Neutrophil (primary cell): ENCODE measurements at regions not wholly inside any gene's neighbourhood (a gene's known extent, or its start where the extent isn't known, plus 50 kb on each side); places are given as distances from the start of the nearest gene placed in this dataset.

ENCODE experiments used
- H3K27ac ChIP-seq: fragments of 200-600 bp; sonication (generic); 2 replicates; pipeline ENCODE4 v1.5.1; 2016; ENCODE audit warnings: mild to moderate bottlenecking, moderate library complexity
- H3K27me3 ChIP-seq: fragments of 200-600 bp; sonication (generic); 2 replicates; pipeline ENCODE4 v1.6.0; 2016; ENCODE audit warnings: mild to moderate bottlenecking
- H3K36me3 ChIP-seq: fragments of 200-600 bp; sonication (generic); 2 replicates; pipeline ENCODE4 v1.5.1; 2017
- H3K4me1 ChIP-seq, 2 experiments: fragments of 200-600 bp in 1 of 2; sonication (generic) in 1 of 2; 1 replicate in 1 of 2; 2 replicates in 1 of 2; pipeline versions ENCODE4 v1.5.1 to v1.6.1; 2013 to 2016; ENCODE audit warnings: low read depth in 1 of 2, low read length in 1 of 2, mild to moderate bottlenecking in 1 of 2, moderate library complexity in 1 of 2; ENCODE audit not compliant: control insufficient read depth in 1 of 2, insufficient read depth in 1 of 2
- H3K4me3 ChIP-seq, 2 experiments: fragments of 200-600 bp in 1 of 2; sonication (generic) in 1 of 2; 1 replicate in 1 of 2; 2 replicates in 1 of 2; pipeline ENCODE4 v1.5.1; 2013 to 2016; ENCODE audit warnings: low read depth in 1 of 2, low read length in 1 of 2, mild to moderate bottlenecking in 1 of 2, moderate library complexity in 1 of 2
- H3K9me3 ChIP-seq: fragments of 200-600 bp; sonication (generic); 2 replicates; pipeline ENCODE4 v1.5.1; 2016
- TF ChIP-seq, protein P1 (sequence below): fragments of 200-600 bp; sonication (generic); IDR thresholded peaks from 2 replicates; pipeline ENCODE4 v1.5.1; 2016; ENCODE audit warnings: antibody characterized with exemption

DNA sequence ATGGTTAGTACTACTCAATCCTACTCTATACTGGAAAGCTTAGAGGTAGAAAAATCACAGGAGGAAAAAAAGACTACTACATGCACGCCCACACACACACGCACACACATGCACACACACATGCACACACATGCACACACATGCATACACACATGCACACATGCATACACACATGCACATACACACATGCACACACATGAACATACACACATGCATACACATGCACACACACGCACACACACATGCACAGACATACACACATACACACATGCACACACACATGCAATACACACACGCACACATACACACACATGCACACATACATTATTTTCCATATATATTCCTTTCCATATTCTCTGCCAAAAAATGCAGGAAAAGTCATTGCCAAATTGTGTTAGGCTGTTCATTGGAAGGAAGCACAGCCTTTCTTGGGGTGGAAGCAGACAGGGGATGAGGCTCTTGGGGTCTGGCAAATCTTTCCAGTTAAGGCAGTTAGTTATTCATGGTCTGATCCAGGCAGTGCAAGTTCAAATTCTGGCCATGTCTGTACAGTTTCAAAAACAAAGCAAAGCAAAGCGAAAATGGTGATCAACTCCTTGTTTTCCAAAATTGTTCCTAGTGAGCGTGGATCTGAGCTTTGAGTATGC, 187.9 kb upstream of the EGFLAM start:
- Histone ChIP-seq H3K4me3 (no peak overlapping the region), H3K4me1 (no peaks in the 10 kb centered on the region), H3K27ac (no peak overlapping the region), H3K9me3 (no peaks in the 10 kb centered on the region), H3K27me3 (no peaks in the 10 kb centered on the region), H3K36me3 (no peaks in the 10 kb centered on the region)
- TF ChIP-seq, protein P1, sequence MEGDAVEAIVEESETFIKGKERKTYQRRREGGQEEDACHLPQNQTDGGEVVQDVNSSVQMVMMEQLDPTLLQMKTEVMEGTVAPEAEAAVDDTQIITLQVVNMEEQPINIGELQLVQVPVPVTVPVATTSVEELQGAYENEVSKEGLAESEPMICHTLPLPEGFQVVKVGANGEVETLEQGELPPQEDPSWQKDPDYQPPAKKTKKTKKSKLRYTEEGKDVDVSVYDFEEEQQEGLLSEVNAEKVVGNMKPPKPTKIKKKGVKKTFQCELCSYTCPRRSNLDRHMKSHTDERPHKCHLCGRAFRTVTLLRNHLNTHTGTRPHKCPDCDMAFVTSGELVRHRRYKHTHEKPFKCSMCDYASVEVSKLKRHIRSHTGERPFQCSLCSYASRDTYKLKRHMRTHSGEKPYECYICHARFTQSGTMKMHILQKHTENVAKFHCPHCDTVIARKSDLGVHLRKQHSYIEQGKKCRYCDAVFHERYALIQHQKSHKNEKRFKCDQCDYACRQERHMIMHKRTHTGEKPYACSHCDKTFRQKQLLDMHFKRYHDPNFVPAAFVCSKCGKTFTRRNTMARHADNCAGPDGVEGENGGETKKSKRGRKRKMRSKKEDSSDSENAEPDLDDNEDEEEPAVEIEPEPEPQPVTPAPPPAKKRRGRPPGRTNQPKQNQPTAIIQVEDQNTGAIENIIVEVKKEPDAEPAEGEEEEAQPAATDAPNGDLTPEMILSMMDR: no peak

DNA sequence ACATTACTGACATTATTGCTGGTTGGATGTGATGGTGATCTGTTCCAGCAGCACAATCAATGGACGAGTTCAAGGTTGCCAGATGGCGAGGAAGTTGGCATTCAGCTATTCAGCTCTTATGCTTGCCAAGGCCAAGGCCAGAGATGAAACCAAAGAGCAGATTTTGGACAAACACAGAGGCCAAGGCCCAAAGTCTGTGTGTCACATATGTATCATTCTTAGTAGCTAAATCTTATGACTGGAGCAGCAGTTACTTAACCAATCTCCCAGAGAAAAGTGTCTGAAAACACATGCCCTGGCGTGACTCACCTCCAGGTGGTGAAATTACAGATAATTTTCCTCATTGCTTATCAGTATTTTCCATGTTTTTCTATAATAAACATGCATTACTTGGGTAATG, 189.0 kb upstream of the EGFLAM start:
- Histone ChIP-seq H3K36me3 (no peaks in the 10 kb centered on the region), H3K4me1 (no peaks in the 10 kb centered on the region), H3K27ac (no peak overlapping the region), H3K27me3 (no peaks in the 10 kb centered on the region), H3K4me3 (no peak overlapping the region), H3K9me3 (no peaks in the 10 kb centered on the region)
- TF ChIP-seq, protein P1: no peak

DNA sequence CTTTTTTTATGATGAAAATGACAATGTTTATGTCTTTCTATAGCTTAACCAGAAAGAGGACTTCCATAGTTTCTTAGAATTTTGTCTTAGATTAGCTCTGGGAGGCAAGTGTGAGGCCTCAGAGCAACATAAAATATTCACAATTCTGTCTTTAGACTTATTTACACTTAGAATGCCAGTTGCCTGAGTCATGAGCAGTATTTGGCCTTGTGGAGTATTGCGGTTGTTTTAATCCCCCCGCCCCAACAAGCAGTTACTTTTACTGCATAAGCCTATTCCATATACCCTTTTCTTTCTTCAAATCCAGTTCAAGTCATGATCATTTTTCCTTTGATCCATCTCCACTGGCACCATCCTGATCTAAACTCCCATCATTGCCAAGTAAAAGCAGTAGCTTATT, 198.0 kb upstream of the EGFLAM start:
- Histone ChIP-seq H3K36me3 (no peaks in the 10 kb centered on the region), H3K4me1 (no peaks in the 10 kb centered on the region), H3K27ac (no peak overlapping the region)

DNA sequence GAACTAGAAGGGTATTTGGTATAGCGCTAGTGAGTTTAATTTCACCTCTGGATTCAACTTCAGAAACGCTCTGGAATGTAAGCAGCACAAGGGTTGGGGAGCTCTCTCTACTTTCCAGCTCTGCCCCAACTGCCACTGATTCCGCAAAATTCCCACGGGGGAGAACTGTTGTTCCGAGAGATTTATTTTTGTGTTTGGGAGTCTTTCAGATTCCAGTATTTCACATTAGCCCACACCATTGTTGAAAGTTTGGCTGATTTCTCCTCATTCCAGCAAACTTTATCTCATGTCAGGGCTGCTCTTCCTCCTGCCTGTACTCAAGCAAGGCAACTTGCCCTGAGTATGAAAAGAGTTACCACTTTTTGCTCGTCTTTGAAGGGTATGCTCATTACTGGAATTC, 198.5 kb upstream of the EGFLAM start:
- no peaks in the 10 kb centered on the region for H3K4me1 ChIP-seq
- TF ChIP-seq, protein P1: no peak
- H3K27me3 ChIP-seq: no peaks in the 10 kb centered on the region
- no peaks in the 10 kb centered on the region for H3K9me3 ChIP-seq
- no peak overlapping the region for H3K4me3 ChIP-seq
- no peak overlapping the region for H3K27ac ChIP-seq
- H3K36me3 ChIP-seq: no peaks in the 10 kb centered on the region

More for the DNA sequence above, 198.0 kb upstream of the EGFLAM start:
- no peaks in the 10 kb centered on the region for H3K27me3 ChIP-seq
- H3K9me3 ChIP-seq: no peaks in the 10 kb centered on the region
- TF ChIP-seq, protein P1: no peak
- no peak overlapping the region for H3K4me3 ChIP-seq

DNA sequence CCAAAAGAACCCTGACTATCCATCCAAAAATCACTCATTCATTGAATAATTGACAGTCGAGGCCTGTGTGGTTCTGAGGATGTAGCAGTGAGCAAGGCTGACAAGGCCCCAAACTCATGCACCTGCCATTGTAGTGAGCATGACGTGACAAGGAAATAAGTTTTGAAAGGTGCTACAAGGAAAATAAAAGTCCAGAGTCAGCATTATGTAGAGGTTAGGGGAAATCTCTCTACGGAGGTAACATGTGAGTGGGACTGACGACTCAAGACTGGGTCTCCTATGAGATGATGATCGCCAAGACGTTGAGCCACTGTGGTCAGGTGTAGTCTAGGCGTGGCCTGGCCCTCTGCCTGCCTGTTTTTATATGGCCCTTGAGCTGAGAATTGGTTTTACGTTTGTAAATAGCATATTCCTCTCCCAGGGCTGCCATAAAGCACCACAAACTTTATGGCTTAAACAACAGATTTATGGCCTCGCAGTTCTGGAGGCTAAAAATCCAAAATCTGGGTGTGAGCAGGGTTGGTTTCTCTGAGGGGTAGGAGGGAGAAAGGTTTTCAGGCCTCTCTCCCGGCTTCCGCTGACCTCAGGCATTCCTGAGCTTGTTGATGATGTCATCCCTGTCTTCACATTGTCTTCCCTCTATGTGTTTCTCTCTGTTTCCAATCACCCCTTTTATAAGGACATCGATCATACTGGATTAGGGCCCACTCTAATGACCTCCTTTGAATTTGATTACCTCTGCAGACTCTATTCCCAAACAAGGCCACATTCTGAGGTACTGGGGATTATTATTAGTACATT, 206.4 kb upstream of the EGFLAM start:
- Histone ChIP-seq H3K4me3 (no peak overlapping the region), H3K4me1 (no peaks in the 10 kb centered on the region), H3K36me3 (no peaks in the 10 kb centered on the region), H3K9me3 (no peaks in the 10 kb centered on the region), H3K27me3 (no peaks in the 10 kb centered on the region), H3K27ac (no peak overlapping the region)
- TF ChIP-seq, protein P1: no peak
